ENCODE measurements at regions not wholly inside any gene's neighbourhood (a gene's known extent, or its start where the extent isn't known, plus 50 kb on each side); places are given as distances from the start of the nearest gene placed in this dataset.
"Not testable (repeated sequence)": the region's sequence is repeated elsewhere in the genome, so short reads cannot be mapped to it uniquely, and the experiment has no call there.

- no peak for DNase-seq (ENCODE audit: low read depth in 2 of 2)
Observed at GRCh38 chr15:57767481-57767880, 61.0 kb downstream of the POLR2M start.

- DNase-seq (ENCODE audit: low read depth in 2 of 2), result no peak
Observed at GRCh38 chr15:57769266-57769665, 62.8 kb downstream of the POLR2M start.

- DNase-seq (ENCODE audit: low read depth in 2 of 2), result no peak
Observed at GRCh38 chr15:57770495-57770894, 64.0 kb downstream of the POLR2M start.

- peak in 1 of 2 donors; percentile 27 for DNase-seq (ENCODE audit: low read depth in 2 of 2)
Observed at GRCh38 chr15:57772223-57772957, 65.9 kb downstream of the POLR2M start.

GRCh38 chr15:57773051-57773450 lies 66.5 kb downstream of the POLR2M start:
- no peak for DNase-seq (ENCODE audit: low read depth in 2 of 2)

- no peak for DNase-seq (ENCODE audit: low read depth in 2 of 2)
Observed at GRCh38 chr15:57777003-57777402, 70.5 kb downstream of the POLR2M start.

GRCh38 chr15:57780471-57780870 lies 74.0 kb downstream of the POLR2M start:
- DNase-seq (ENCODE audit: low read depth in 2 of 2), result no peak

GRCh38 chr15:57782731-57783130 lies 76.2 kb downstream of the POLR2M start:
- no peak for DNase-seq (ENCODE audit: low read depth in 2 of 2)

- DNase-seq (ENCODE audit: low read depth in 2 of 2), result peak in 1 of 2 donors; percentile 34
Observed at GRCh38 chr15:57784081-57784511, 77.6 kb downstream of the POLR2M start.

- no peak for DNase-seq (ENCODE audit: low read depth in 2 of 2)
Observed at GRCh38 chr15:57785039-57785438, 78.5 kb downstream of the POLR2M start.

GRCh38 chr15:57785959-57786358 lies 79.4 kb downstream of the POLR2M start:
- DNase-seq (ENCODE audit: low read depth in 2 of 2), result peak in 1 of 2 donors; percentile 47

GRCh38 chr15:57789225-57789624 lies 82.7 kb downstream of the POLR2M start:
- peak in 1 of 2 donors; percentile 42 for DNase-seq (ENCODE audit: low read depth in 2 of 2)

GRCh38 chr15:57792724-57793449 lies 86.4 kb downstream of the POLR2M start:
- no peak for DNase-seq (ENCODE audit: low read depth in 2 of 2)

GRCh38 chr15:57795261-57795660 lies 88.7 kb downstream of the POLR2M start:
- DNase-seq (ENCODE audit: low read depth in 2 of 2), result no peak

GRCh38 chr15:57796146-57796545 lies 89.6 kb downstream of the POLR2M start:
- no peak for DNase-seq (ENCODE audit: low read depth in 2 of 2)

- DNase-seq (ENCODE audit: low read depth in 2 of 2), result peak in 1 of 2 donors; percentile 49
Observed at GRCh38 chr15:57797110-57797509, 90.6 kb downstream of the POLR2M start.

- peak in 1 of 2 donors; percentile 68 for DNase-seq (ENCODE audit: low read depth in 2 of 2)
Observed at GRCh38 chr15:57797568-57798267, 91.2 kb downstream of the POLR2M start.

- DNase-seq (ENCODE audit: low read depth in 2 of 2), result no peak
Observed at GRCh38 chr15:57806003-57806402, 99.5 kb downstream of the POLR2M start.

- not testable (repeated sequence) for DNase-seq (ENCODE audit: low read depth in 2 of 2)
Observed at GRCh38 chr15:57809285-57809684, 102.8 kb downstream of the POLR2M start.

GRCh38 chr15:57816599-57816998 lies 110.1 kb downstream of the POLR2M start:
- no peak for DNase-seq (ENCODE audit: low read depth in 2 of 2)

- DNase-seq (ENCODE audit: low read depth in 2 of 2), result no peak
Observed at GRCh38 chr15:57819646-57820045, 113.1 kb downstream of the POLR2M start.

GRCh38 chr15:57820119-57820518 lies 113.6 kb downstream of the POLR2M start:
- DNase-seq (ENCODE audit: low read depth in 2 of 2), result peak; percentile 3 to 76
